ENCODE measurements at regions not wholly inside any gene's neighbourhood (a gene's known extent, or its start where the extent isn't known, plus 50 kb on each side); places are given as distances from the start of the nearest gene placed in this dataset.

DNA sequence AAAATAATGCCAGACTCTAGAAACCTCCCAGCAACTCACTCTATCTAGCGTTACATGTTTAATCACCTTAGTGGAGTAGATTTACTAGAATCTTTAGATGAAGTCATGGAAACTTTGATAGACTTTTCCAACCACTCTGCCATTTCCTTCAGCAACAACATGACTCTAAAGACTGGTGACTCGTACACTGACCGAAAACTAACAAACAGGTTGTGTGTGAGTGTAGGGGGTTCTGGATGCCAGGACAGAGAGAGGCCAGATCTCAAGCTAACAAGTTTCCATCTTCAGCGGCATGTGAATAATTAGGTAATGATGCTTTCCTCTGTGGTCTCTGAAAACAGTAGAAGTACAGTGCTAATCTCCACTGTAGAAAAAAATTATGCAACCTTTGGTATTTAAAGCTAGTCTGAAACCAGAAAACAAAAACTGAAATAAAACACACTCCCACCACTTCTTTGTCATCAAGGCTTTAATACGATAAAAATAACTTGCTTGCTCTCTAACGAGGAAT is 286.4 kb downstream of the PRDM5 start:
- DNase-seq = no peak
- Histone ChIP-seq H3K79me1 (ENCODE audit: low read length) (no peaks in the 10 kb centered on the region), H4K8ac (ENCODE audit: low read depth, low read length) (no peak overlapping the region), H2BK5ac (ENCODE audit: low read length) (no peak overlapping the region), H3K18ac (ENCODE audit: low read length) (no peak overlapping the region), H3K79me2 (ENCODE audit: control insufficient read depth, insufficient read depth, low read length) (no peaks in the 10 kb centered on the region), H3K27me3 (ENCODE audit: insufficient read depth, low read length, poor library complexity) (no peaks in the 10 kb centered on the region), H2BK120ac (ENCODE audit: low read depth, low read length) (no peak overlapping the region), H3K4me3 (ENCODE audit: low read length) (no peak overlapping the region), H3K4me1 (ENCODE audit: control insufficient read depth, low read depth, low read length) (no peaks in the 10 kb centered on the region), H3K36me3 (ENCODE audit: control insufficient read depth, insufficient read depth, low read length) (no peaks in the 10 kb centered on the region), H3K4me2 (ENCODE audit: low read length) (no peak overlapping the region), H3K56ac (ENCODE audit: low read length) (no peak overlapping the region), H3K27ac (ENCODE audit: low read depth, low read length) (no peak overlapping the region), H3K23ac (ENCODE audit: low read length) (no peak overlapping the region), H4K5ac (ENCODE audit: low read length) (no peak overlapping the region), H2AK5ac (ENCODE audit: low read length) (no peak overlapping the region), H3K9ac (ENCODE audit: low read length) (no peak overlapping the region), H3K4ac (ENCODE audit: low read depth, low read length) (no peak overlapping the region), H2BK15ac (replicated peaks; ENCODE audit: low read depth) (no peak overlapping the region)
- no CpG with 5 or more reads among the region's 6 CpGs for WGBS (ENCODE audit: extremely low coverage, insufficient coverage, low lambda C conversion rate)

DNA sequence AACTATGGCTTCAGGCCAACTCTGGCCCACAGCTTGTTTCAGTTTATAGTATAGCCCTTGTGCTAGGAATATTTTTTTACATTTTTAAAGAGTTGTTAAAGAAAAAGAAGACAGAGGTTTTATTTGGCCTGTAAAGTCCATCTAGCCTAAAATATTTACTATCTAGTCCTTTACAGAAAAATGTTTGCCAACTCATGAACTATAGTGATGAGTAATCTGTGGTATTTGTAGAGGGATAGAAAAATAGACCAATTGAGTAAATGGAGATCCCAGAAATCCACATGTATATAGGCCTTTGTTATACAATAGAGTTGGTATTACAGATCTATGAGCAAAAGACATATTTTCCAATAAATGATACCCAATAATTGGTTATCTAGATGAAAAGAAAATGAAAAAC is 288.7 kb downstream of the PRDM5 start:
- H3K4me2 ChIP-seq (ENCODE audit: low read length) = no peak overlapping the region
- no peak overlapping the region for H3K23ac ChIP-seq (ENCODE audit: low read length)
- no peak overlapping the region for H2BK5ac ChIP-seq (ENCODE audit: low read length)
- H2AK5ac ChIP-seq (ENCODE audit: low read length) = no peak overlapping the region
- H3K36me3 ChIP-seq (ENCODE audit: control insufficient read depth, insufficient read depth, low read length) = no peaks in the 10 kb centered on the region
- H2BK120ac ChIP-seq (ENCODE audit: low read depth, low read length) = no peak overlapping the region
- H3K18ac ChIP-seq (ENCODE audit: low read length) = no peak overlapping the region
- no peak overlapping the region for H2BK15ac ChIP-seq (replicated peaks; ENCODE audit: low read depth)
- H3K56ac ChIP-seq (ENCODE audit: low read length) = no peak overlapping the region
- H3K4me1 ChIP-seq (ENCODE audit: control insufficient read depth, low read depth, low read length) = no peaks in the 10 kb centered on the region
- H3K27me3 ChIP-seq (ENCODE audit: insufficient read depth, low read length, poor library complexity) = no peaks in the 10 kb centered on the region
- no peaks in the 10 kb centered on the region for H3K79me2 ChIP-seq (ENCODE audit: control insufficient read depth, insufficient read depth, low read length)
- H3K79me1 ChIP-seq (ENCODE audit: low read length) = no peaks in the 10 kb centered on the region
- no peak overlapping the region for H3K4ac ChIP-seq (ENCODE audit: low read depth, low read length)
- H3K4me3 ChIP-seq (ENCODE audit: low read length) = no peak overlapping the region
- H4K5ac ChIP-seq (ENCODE audit: low read length) = no peak overlapping the region
- no peak overlapping the region for H3K9ac ChIP-seq (ENCODE audit: low read length)
- DNase-seq = no peak
- H3K27ac ChIP-seq (ENCODE audit: low read depth, low read length) = no peak overlapping the region
- no peak overlapping the region for H4K8ac ChIP-seq (ENCODE audit: low read depth, low read length)

DNA sequence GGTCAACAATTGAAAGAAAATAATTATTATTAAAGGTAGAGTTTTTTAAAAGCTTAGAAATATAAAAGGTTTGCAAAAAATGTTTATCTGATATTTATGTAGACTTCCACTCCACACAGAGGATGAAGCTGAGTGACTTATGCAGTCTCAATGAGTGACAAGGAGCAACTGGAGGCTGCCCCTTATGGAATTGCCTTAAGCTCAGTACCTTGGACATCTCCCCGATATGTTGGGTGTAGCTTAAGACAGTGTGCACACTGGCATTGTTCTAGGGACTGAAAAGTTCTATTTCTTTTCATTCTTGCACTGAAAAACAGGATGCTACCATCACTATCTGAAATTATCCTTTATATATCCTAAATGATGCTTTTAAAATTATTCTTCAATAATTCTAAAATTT is 292.1 kb downstream of the PRDM5 start:
- no CpG with 5 or more reads among the region's 1 CpG for WGBS (ENCODE audit: extremely low coverage, insufficient coverage, low lambda C conversion rate)
- no peak overlapping the region for H3K4me2 ChIP-seq (ENCODE audit: low read length)
- H4K5ac ChIP-seq (ENCODE audit: low read length) = no peak overlapping the region
- H2AK5ac ChIP-seq (ENCODE audit: low read length) = no peak overlapping the region
- no peak overlapping the region for H3K9ac ChIP-seq (ENCODE audit: low read length)
- no peak overlapping the region for H3K56ac ChIP-seq (ENCODE audit: low read length)
- H4K8ac ChIP-seq (ENCODE audit: low read depth, low read length) = no peak overlapping the region
- H3K4me3 ChIP-seq (ENCODE audit: low read length) = no peak overlapping the region
- H3K27me3 ChIP-seq (ENCODE audit: insufficient read depth, low read length, poor library complexity) = no peaks in the 10 kb centered on the region
- no peaks in the 10 kb centered on the region for H3K4me1 ChIP-seq (ENCODE audit: control insufficient read depth, low read depth, low read length)
- no peaks in the 10 kb centered on the region for H3K36me3 ChIP-seq (ENCODE audit: control insufficient read depth, insufficient read depth, low read length)
- no peak overlapping the region for H3K23ac ChIP-seq (ENCODE audit: low read length)
- no peaks in the 10 kb centered on the region for H3K79me1 ChIP-seq (ENCODE audit: low read length)
- H2BK5ac ChIP-seq (ENCODE audit: low read length) = no peak overlapping the region
- H3K18ac ChIP-seq (ENCODE audit: low read length) = no peak overlapping the region
- H2BK120ac ChIP-seq (ENCODE audit: low read depth, low read length) = no peak overlapping the region
- no peak overlapping the region for H2BK15ac ChIP-seq (replicated peaks; ENCODE audit: low read depth)
- no peak overlapping the region for H3K4ac ChIP-seq (ENCODE audit: low read depth, low read length)
- H3K27ac ChIP-seq (ENCODE audit: low read depth, low read length) = no peak overlapping the region
- no peaks in the 10 kb centered on the region for H3K79me2 ChIP-seq (ENCODE audit: control insufficient read depth, insufficient read depth, low read length)
- no peak for DNase-seq

DNA sequence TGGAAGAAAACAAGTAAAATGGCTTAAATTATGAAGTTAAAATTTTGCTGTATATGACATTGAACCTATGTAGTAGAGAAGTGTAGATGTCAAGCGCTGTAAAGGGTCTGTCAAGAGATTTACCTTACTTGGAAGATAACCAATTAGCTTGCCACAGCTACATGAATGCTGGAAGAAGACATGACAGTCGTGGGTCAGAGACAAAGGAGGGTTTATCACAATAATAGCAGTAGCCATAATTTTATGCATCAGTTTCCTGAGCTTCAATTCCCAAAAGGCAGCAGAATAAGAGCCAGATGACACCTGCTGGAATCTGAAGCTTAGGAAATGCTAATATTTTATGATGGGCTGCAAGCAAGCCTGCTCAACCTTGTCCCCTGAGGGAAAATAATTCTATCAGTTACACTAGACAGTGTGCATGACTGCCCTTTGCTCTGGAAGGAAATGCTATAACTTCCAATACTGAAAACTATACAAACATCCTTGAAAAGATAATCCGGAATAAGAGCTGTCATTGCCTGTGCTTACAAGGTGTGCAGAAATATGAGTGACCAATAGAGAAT is 292.9 kb downstream of the PRDM5 start:
- DNase-seq = no peak
- no peak overlapping the region for H3K9ac ChIP-seq (ENCODE audit: low read length)
- H3K36me3 ChIP-seq (ENCODE audit: control insufficient read depth, insufficient read depth, low read length) = no peaks in the 10 kb centered on the region
- H2BK15ac ChIP-seq (replicated peaks; ENCODE audit: low read depth) = no peak overlapping the region
- H3K4me1 ChIP-seq (ENCODE audit: control insufficient read depth, low read depth, low read length) = no peaks in the 10 kb centered on the region
- no CpG with 5 or more reads among the region's 3 CpGs for WGBS (ENCODE audit: extremely low coverage, insufficient coverage, low lambda C conversion rate)
- H4K5ac ChIP-seq (ENCODE audit: low read length) = no peak overlapping the region
- no peak overlapping the region for H3K27ac ChIP-seq (ENCODE audit: low read depth, low read length)
- no peak overlapping the region for H2AK5ac ChIP-seq (ENCODE audit: low read length)
- H3K56ac ChIP-seq (ENCODE audit: low read length) = no peak overlapping the region
- no peaks in the 10 kb centered on the region for H3K79me1 ChIP-seq (ENCODE audit: low read length)
- no peak overlapping the region for H4K8ac ChIP-seq (ENCODE audit: low read depth, low read length)
- no peak overlapping the region for H3K4me2 ChIP-seq (ENCODE audit: low read length)
- H3K27me3 ChIP-seq (ENCODE audit: insufficient read depth, low read length, poor library complexity) = no peaks in the 10 kb centered on the region
- no peak overlapping the region for H2BK5ac ChIP-seq (ENCODE audit: low read length)
- no peak overlapping the region for H3K4ac ChIP-seq (ENCODE audit: low read depth, low read length)
- H3K4me3 ChIP-seq (ENCODE audit: low read length) = no peak overlapping the region
- no peak overlapping the region for H2BK120ac ChIP-seq (ENCODE audit: low read depth, low read length)
- H3K23ac ChIP-seq (ENCODE audit: low read length) = no peak overlapping the region
- no peak overlapping the region for H3K18ac ChIP-seq (ENCODE audit: low read length)
- no peaks in the 10 kb centered on the region for H3K79me2 ChIP-seq (ENCODE audit: control insufficient read depth, insufficient read depth, low read length)

DNA sequence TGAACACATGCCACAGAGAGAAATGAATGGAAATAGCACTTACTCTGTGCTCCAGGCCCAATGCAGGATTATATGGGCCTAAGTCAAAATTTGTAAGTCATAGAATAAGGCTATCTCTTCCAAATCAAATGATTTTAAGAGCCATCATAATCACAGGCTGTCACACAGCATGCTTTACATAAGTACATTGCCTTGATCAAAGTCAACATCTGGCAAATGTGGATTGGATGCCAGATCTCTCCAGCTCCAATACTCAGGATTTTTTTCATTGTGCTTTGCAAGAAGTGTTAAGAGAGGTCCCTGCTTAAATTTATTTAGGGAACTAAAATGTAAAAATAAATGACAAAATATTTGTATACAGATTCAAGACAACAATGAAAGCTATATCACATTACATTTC is 299.9 kb downstream of the PRDM5 start:
- no peak overlapping the region for H2BK120ac ChIP-seq (ENCODE audit: low read depth, low read length)
- no peak overlapping the region for H3K4me3 ChIP-seq (ENCODE audit: low read length)
- H3K79me2 ChIP-seq (ENCODE audit: control insufficient read depth, insufficient read depth, low read length) = no peaks in the 10 kb centered on the region
- no peaks in the 10 kb centered on the region for H3K27me3 ChIP-seq (ENCODE audit: insufficient read depth, low read length, poor library complexity)
- no peak overlapping the region for H3K9ac ChIP-seq (ENCODE audit: low read length)
- H4K8ac ChIP-seq (ENCODE audit: low read depth, low read length) = no peak overlapping the region
- peak; percentile 22 for DNase-seq
- H3K36me3 ChIP-seq (ENCODE audit: control insufficient read depth, insufficient read depth, low read length) = no peaks in the 10 kb centered on the region
- no peak overlapping the region for H3K56ac ChIP-seq (ENCODE audit: low read length)
- H3K79me1 ChIP-seq (ENCODE audit: low read length) = no peaks in the 10 kb centered on the region
- no peak overlapping the region for H3K4ac ChIP-seq (ENCODE audit: low read depth, low read length)
- no peak overlapping the region for H4K5ac ChIP-seq (ENCODE audit: low read length)
- no peak overlapping the region for H3K18ac ChIP-seq (ENCODE audit: low read length)
- no peak overlapping the region for H3K27ac ChIP-seq (ENCODE audit: low read depth, low read length)
- H3K4me1 ChIP-seq (ENCODE audit: control insufficient read depth, low read depth, low read length) = no peaks in the 10 kb centered on the region
- H2BK15ac ChIP-seq (replicated peaks; ENCODE audit: low read depth) = no peak overlapping the region
- H2AK5ac ChIP-seq (ENCODE audit: low read length) = no peak overlapping the region
- H3K4me2 ChIP-seq (ENCODE audit: low read length) = no peak overlapping the region
- no peak overlapping the region for H2BK5ac ChIP-seq (ENCODE audit: low read length)
- no peak overlapping the region for H3K23ac ChIP-seq (ENCODE audit: low read length)

DNA sequence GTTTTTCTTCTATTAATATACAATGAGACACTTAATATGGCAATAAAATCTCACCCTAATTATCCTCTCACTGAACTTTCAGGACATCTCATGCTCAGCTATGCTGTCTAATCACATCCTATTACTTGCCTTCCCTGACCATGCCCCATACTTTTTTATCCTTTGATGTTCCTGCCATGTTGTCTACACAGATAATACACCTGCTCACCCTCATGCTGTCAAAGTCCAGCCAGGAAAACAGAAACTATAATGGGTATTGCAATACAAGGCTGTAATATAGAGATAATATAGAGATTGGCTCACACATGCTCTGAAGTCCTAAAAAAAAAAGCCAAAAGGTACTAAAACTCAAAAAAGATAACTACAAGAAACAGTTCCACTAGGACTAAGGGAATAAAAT is 305.4 kb downstream of the PRDM5 start:
- no peaks in the 10 kb centered on the region for H3K27me3 ChIP-seq (ENCODE audit: insufficient read depth, low read length, poor library complexity)
- no peak overlapping the region for H3K4me2 ChIP-seq (ENCODE audit: low read length)
- H3K18ac ChIP-seq (ENCODE audit: low read length) = no peak overlapping the region
- no peak for DNase-seq
- H3K56ac ChIP-seq (ENCODE audit: low read length) = no peak overlapping the region
- H3K9ac ChIP-seq (ENCODE audit: low read length) = no peak overlapping the region
- no peak overlapping the region for H2BK120ac ChIP-seq (ENCODE audit: low read depth, low read length)
- H3K4ac ChIP-seq (ENCODE audit: low read depth, low read length) = no peak overlapping the region
- no peak overlapping the region for H4K8ac ChIP-seq (ENCODE audit: low read depth, low read length)
- H3K4me1 ChIP-seq (ENCODE audit: control insufficient read depth, low read depth, low read length) = no peaks in the 10 kb centered on the region
- H3K79me1 ChIP-seq (ENCODE audit: low read length) = no peaks in the 10 kb centered on the region
- no peak overlapping the region for H3K4me3 ChIP-seq (ENCODE audit: low read length)
- H2AK5ac ChIP-seq (ENCODE audit: low read length) = no peak overlapping the region
- no peaks in the 10 kb centered on the region for H3K79me2 ChIP-seq (ENCODE audit: control insufficient read depth, insufficient read depth, low read length)
- H3K23ac ChIP-seq (ENCODE audit: low read length) = no peak overlapping the region
- H2BK5ac ChIP-seq (ENCODE audit: low read length) = no peak overlapping the region
- H3K27ac ChIP-seq (ENCODE audit: low read depth, low read length) = no peak overlapping the region
- H4K5ac ChIP-seq (ENCODE audit: low read length) = no peak overlapping the region
- H3K36me3 ChIP-seq (ENCODE audit: control insufficient read depth, insufficient read depth, low read length) = no peaks in the 10 kb centered on the region
- H2BK15ac ChIP-seq (replicated peaks; ENCODE audit: low read depth) = no peak overlapping the region

Measured in mesendoderm (in vitro differentiated cells).